C1 segment of cervical spinal cord (tissue), 14 donors: ENCODE measurements at regions not wholly inside any gene's neighbourhood (a gene's known extent, or its start where the extent isn't known, plus 50 kb on each side); places are given as distances from the start of the nearest gene placed in this dataset.

Source experiments
- DNase-seq, 14 donors: peaks; one replicate each; lab custom pipeline; 2025; lab: John Stamatoyannopoulos, UW

DNA sequence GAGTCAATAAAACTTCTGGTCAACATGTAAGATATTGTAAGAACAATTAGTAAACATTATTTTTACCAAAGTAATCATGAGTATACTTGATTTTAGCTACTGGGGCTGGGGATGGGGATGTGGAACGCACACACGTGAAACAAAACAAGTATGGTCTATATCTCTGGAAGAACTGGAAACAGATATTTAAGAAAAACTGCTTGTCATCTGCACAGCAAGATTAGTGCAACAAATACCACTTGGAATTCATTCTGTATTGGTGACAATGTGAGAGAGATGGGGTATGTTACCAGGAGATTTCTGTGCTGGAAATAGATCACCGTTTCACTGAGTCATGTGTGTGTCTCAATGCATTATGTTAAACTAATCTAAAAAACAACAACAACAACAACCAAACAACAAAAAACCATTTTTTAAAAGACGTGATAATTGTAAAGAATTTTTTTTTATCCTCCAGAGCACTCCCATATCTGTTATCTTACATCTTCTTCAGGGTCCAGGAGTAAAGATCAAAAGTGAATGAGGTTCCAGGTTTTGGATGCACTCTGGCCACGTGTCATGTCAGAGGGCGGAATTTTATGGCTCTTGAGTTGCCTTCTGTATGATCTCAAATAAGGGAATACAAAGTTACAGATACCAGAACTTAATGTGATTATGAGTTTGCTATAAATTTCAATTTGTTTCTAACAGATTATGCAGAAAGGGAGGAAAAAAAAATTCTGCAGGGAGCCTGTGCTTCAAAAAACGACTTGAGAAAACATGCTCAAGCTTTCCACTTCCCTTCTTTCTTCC is 153.0 kb downstream of the BBOX1 start:
- no peak for DNase-seq

DNA sequence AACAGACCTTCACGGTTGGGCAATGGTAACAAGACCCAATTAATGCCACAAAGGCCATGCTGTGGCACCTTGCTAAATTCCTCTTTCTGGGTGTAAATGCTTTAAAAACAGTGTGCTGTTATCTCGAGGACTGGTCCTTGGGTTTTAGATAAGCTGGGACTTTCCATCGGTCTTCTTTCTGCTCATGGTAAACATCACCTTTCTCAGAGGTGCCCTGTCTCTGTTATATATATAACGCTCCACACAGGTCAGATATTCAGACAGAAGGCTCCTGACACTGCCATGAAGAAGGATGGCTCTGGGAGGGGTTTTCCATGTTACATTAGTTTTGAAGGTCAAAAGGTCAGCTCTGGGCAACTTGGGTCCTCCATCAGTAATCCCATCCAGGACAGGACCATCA is 151.6 kb downstream of the BBOX1 start:
- DNase-seq = no peak

DNA sequence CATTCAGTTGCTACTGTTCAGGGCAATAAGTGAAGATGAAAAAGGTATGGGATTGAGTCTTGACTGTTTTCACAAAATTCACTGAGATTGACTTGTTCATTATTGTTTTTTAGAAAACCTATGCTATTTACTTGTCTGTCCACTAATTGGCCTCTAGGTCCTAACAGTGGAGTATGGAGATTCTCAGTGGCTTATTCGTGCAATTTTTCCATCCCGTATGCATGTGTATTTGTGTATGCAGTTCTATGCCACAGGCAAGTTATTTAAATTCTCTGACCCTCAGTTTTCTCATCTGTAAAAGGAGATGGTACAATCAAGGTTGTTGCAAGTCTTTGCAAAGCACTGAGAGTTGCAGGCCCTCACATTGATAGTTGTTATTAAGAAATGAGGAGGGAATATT is 151.0 kb downstream of the BBOX1 start:
- no peak for DNase-seq

DNA sequence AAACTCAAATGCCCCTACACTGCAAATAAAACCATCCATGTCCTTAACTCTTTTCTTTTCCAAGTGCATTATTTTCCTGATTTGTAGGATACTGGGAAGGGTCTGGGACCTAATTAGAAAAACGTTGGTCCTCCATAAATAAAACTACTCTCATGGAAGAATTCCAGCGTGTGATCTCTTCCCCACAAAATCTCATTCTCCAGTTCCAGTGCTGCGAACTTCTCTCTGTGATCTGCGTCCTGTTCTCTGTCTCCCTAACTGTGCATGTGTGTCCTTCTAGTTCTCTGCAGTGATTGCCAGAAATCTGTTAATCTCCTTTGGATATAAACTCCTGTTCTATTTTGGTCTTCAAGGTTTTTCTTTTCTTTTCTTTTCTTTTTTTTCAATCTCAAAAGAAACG is 148.1 kb downstream of the BBOX1 start:
- DNase-seq = no peak

DNA sequence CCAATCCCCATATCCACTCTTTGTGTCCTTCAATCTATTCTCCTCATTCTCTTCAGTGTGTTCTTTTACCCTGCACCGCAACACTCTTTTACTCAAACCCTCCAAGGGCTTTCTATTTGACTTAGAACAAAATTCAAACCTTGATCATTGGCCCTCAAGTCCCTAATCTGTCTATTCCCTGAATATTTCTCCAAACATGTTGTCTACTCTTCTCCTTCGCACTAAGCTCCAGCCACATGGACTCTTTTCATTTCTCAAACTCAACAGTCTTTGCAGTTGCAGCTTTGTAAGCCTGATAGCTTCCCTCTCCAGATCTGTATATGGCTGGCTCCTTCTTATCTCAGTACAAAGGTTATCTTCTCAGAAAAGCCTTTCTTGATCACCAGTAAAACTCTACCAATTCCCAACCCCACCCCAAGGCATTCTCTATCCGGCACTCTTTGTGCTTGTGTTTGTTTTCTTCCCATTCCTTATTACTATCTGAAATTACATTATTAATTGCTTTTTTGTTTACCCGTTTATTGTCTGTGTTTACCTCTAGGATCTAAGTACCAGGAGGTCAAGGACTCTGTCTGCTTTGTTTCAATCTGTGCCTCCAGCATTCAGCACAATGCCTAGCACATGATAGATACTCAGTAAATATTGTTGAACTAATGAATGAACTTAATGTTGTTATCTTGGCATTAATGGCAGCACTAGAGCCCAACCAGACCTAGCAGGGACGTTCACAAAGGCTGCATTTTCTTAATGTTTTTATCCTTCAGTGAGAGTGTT is 147.4 kb downstream of the BBOX1 start:
- DNase-seq = no peak

DNA sequence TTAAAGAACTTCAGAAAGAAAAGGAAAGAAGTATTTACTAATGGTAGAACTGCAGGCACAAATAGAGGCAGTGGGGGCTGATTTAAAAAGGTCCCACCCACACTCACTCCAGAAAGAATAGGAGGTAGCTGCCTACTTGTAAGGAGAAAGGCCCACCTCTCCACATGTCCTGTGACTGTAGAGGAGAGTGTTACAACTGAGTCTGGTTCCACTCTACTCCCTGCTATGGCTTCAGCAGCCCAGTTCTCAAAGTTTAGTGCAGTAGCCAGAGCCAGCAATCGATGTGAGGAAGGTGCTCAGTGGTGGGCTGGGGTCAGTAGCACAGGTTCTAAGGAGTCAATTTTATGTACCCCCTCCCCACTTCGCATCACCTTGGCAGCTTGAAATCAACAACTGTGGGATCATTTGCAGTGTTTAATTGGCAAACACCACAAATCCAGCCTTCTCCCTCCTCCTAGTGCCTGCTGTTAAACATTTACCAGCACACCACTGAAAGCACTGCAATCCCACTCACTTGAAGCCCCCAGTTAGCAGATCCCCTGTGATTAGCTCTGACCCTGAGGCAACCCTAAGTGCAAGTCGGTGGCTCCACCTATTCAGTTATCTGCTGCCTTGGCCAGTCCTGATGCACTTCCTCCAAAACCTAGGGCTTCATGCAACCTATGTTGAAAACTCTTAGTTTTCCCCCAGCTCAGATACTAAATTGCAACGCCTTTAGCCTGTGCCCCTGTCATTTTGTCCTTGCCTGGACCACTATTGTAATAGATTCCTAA is 146.6 kb downstream of the BBOX1 start:
- DNase-seq = no peak

DNA sequence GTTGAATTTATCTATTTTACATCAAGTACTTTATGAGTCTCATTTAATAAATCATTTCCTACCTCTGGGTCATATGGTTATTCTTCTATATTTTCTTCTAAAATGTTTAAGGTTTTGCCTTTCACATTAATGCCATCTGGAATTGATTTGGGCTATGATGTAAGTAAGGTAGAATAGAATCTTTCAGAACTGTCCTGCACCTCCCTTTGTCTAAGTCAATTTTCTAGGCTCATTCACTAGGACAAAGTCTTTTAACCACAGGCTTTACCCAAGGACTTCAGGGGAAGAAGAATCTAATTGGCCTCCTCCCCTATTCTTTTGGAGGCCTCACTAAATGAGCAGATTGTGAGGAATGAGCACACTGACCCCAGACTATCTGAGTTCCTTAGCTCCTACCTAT is 146.0 kb downstream of the BBOX1 start:
- DNase-seq = no peak

DNA sequence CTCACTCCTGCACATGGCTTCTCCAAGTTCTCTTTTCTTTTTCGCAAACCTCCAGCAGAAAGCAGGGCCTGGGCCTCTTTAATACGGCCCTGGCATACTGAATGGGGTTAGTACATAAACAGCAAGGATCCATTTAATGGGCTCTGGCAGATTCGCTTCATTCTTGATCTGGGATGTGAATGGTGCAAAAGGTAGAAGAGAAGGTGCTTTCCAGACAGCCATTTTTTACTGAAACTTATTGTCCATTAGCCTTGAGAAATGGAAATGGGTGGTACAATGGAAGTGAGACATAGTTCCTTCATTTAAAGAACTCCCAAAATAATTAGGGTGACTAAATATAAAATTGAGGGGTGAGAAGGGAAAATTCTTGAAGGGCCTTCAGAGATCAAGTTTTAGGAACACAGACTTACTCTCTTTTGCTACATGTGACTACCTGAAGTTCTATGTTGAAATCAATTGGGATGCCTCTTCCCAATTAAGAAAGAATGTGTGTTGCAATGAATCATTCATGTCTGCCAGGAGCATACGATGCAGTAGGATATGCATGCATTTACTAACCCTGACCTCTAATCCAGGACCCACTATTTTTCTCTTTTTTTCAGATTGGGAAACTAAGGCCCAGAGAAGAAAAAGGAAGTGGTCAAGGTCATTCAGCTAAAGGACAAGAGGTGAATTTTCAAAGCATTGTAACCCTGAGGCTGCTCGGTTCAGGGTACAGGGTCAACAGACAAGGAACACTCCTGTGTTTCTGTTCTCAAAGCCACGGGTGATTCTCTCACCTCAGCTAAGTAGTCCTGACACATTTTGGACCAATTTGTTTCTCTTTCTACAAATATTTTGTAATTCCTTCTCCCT is 144.1 kb downstream of the BBOX1 start:
- no peak for DNase-seq

DNA sequence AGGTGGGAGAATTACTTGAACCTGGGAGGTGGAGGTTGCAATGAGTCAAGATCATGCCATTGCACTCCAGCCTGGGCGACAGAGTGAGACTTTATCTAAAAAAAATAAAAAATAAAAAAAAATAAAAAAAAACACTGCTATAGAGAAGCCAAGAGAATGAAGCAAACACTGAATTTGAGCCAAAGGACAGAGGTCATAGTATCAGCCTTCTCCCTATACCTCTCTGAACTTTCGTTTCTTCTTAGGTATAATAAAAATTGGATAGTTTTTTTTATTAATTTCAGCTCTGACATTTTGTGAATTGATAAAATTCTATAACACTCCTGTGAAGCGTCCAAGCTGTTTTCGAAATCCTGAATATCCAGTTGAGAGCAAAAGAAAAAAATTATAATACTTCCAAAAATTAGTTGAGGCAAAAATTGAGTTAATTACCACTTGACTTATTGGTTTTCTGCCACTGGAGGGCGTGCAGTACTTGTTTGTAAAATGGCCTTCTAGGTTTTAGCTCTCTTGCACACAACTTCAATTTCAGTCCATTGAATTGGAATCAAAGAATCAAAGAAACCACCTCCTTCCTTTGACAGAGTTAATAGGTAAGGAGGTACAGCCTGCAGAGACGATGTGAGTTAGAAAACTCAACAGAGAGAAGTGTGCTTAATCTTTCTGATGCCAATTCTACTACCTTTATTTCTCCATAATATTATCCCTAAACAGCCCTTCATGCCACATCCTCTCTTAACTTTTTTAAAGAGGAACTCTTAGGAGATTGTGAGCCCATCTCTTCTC is 143.2 kb downstream of the BBOX1 start:
- peak in 5 of 14 donors; percentile 1 to 44 (median 16) for DNase-seq

DNA sequence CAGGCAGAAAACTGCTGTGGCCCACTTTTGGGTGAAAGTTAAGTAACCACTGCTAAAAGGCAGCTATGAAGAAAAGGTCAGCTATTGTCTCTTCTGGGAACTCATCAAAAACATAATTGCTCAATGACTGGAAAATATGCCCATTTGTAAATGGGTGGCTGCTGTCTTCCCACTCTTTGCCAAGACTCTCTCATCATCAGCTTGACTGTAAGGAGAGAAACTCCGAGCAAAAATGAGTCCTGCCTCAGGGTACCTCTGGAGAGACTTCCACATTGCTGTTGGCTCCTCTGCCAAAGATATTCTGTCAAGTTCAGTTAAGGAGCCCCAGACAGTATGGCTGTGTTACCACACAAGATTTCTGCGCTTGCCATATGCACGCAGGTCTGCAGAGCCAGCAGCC is 138.7 kb downstream of the BBOX1 start:
- DNase-seq = peak in 1 of 14 donors; percentile 13

DNA sequence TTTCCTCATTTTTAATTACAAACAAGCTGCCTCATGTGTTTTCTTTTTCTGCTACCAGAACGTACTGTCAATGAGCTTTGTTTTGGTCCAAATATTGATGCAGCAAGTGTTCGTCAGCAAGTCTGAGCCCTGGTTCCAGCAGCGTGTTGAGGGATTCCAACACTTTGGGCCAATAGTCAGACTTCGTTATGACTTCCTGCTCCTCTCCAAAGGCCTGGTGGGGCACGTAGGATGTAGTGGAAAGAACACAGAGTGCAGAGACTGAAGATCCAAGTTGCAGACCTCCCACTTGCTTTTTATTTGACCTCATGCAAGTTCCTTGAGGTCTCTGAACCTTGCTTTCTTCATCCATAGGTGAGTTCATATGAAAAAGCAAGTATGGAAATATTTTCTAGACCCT is 138.2 kb downstream of the BBOX1 start:
- no peak for DNase-seq
